ENCODE measurements at regions not wholly inside any gene's neighbourhood (a gene's known extent, or its start where the extent isn't known, plus 50 kb on each side); places are given as distances from the start of the nearest gene placed in this dataset.
"Not testable (repeated sequence)": the region's sequence is repeated elsewhere in the genome, so short reads cannot be mapped to it uniquely, and the experiment has no call there.

- no peak overlapping the region for H3K4me3 ChIP-seq (ENCODE audit: low read depth, low read length)
- DNase-seq (ENCODE audit: low read depth), result no peak
- TF ChIP-seq CTCF (IDR thresholded peaks at IDR 0.05; ENCODE audit: insufficient read depth, low read depth, low read length, missing control alignments), result no peak
Observed at GRCh38 chr12:89875225-89875624, 166.6 kb upstream of the ATP2B1 start.

- TF ChIP-seq CTCF (IDR thresholded peaks at IDR 0.05; ENCODE audit: insufficient read depth, low read depth, low read length, missing control alignments), result no peak
- no peak overlapping the region for H3K4me3 ChIP-seq (ENCODE audit: low read depth, low read length)
- DNase-seq (ENCODE audit: low read depth), result no peak
Observed at GRCh38 chr12:89874146-89874545, 165.5 kb upstream of the ATP2B1 start.

- no peak for DNase-seq (ENCODE audit: low read depth)
- TF ChIP-seq CTCF (IDR thresholded peaks at IDR 0.05; ENCODE audit: insufficient read depth, low read depth, low read length, missing control alignments), result no peak
- H3K4me3 ChIP-seq (ENCODE audit: low read depth, low read length), result no peak overlapping the region
Observed at GRCh38 chr12:89873745-89874144, 165.1 kb upstream of the ATP2B1 start.

- no peak overlapping the region for H3K4me3 ChIP-seq (ENCODE audit: low read depth, low read length)
- no peak for DNase-seq (ENCODE audit: low read depth)
- no peak for TF ChIP-seq CTCF (IDR thresholded peaks at IDR 0.05; ENCODE audit: insufficient read depth, low read depth, low read length, missing control alignments)
Observed at GRCh38 chr12:89872922-89873630, 164.4 kb upstream of the ATP2B1 start.

- TF ChIP-seq CTCF (IDR thresholded peaks at IDR 0.05; ENCODE audit: insufficient read depth, low read depth, low read length, missing control alignments), result no peak
- no peak for DNase-seq (ENCODE audit: low read depth)
- no peak overlapping the region for H3K4me3 ChIP-seq (ENCODE audit: low read depth, low read length)
Observed at GRCh38 chr12:89870413-89871184, 162.0 kb upstream of the ATP2B1 start.

GRCh38 chr12:89867611-89868010 lies 159.0 kb upstream of the ATP2B1 start:
- DNase-seq (ENCODE audit: low read depth); H3K4me3 ChIP-seq (ENCODE audit: low read depth, low read length): not testable (repeated sequence)

- no peak for DNase-seq (ENCODE audit: low read depth)
- no peak for TF ChIP-seq CTCF (IDR thresholded peaks at IDR 0.05; ENCODE audit: insufficient read depth, low read depth, low read length, missing control alignments)
- H3K4me3 ChIP-seq (ENCODE audit: low read depth, low read length), result peak overlapping the region; percentile 70
Observed at GRCh38 chr12:89864411-89864810, 155.8 kb upstream of the ATP2B1 start.
